ENCODE measurements at regions not wholly inside any gene's neighbourhood (a gene's known extent, or its start where the extent isn't known, plus 50 kb on each side); places are given as distances from the start of the nearest gene placed in this dataset.

DNA sequence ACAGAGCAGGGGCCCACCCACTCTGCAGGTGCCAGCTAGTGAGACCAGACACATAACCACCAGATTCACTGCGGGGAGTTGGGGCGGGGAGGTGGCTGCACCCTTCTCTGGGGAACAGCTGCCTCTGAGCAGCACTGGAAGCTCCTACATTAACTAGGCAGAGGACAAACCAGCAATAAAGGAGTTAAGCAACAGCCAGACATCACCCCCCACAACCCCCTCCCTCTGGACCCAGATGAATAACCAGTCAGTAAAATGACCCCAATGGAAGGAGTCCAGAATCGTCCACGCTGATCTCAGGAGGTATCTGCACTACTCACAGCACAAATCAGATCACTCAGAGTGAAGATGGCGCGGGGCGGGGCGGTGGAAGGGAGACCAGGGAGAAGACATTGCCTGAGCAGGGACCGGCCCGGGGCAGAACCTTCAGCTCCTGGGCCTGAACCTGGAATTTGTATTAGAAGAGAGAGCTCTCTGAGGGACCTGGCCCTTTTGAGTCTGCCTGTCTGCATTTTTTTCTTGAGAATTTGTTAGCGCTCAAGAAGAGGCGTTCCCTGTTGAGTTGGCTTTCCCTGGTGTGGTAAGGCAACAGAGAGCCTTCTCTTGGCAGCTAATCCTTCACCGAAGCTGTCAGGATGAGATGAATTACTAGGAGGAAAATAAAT, 125.5 kb upstream of the NCAM1 start:
- Histone ChIP-seq H3K4me3 (ENCODE audit: low read depth in 1 of 2, low read length in 2 of 2) (no peak overlapping the region), H3K4me1 (ENCODE audit: control insufficient read depth in 2 of 2, insufficient read depth in 2 of 2, low read length in 1 of 2) (peaks cover 0 to 2% of the 10 kb centered on the region in 2 donors), H3K36me3 (ENCODE audit: control insufficient read depth in 2 of 2, insufficient read depth in 2 of 2, low read length in 1 of 2) (no peaks in the 10 kb centered on the region), H3K27me3 (ENCODE audit: control insufficient read depth in 1 of 2, insufficient read depth in 2 of 2, low read length in 2 of 2) (peaks cover 0 to 2% of the 10 kb centered on the region in 2 donors), H3K27ac (ENCODE audit: low read depth in 2 of 2, low read length in 1 of 2) (no peak overlapping the region), H3K9me3 (ENCODE audit: control insufficient read depth in 2 of 2, insufficient read depth in 1 of 2, low read depth in 1 of 2, low read length in 1 of 2) (no peaks in the 10 kb centered on the region)
- 80 to 83% methylated on average over 13 of the region's 13 CpGs for WGBS, 2 donors

DNA sequence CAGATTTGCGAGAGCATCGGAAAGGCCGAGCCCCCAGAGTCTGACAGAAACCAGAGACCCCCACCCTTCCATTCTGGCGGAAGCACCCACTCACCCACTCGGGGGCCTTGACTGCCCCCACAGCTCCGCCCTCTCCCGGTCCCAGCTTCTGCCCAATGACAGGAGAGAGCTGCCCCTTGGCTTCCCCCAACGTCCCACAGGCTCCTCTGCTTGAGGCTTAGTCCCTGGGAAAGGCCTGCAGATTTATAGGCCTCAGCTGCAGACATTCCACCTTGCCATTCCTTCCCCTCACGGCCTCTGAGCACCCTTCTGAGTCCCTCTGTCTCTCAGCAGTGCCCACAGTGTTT, 125.0 kb upstream of the NCAM1 start:
- peaks cover 0 to 2% of the 10 kb centered on the region in 2 donors for H3K27me3 ChIP-seq (ENCODE audit: control insufficient read depth in 1 of 2, insufficient read depth in 2 of 2, low read length in 2 of 2)
- no peak overlapping the region for H3K4me3 ChIP-seq (ENCODE audit: low read depth in 1 of 2, low read length in 2 of 2)
- no peaks in the 10 kb centered on the region for H3K36me3 ChIP-seq (ENCODE audit: control insufficient read depth in 2 of 2, insufficient read depth in 2 of 2, low read length in 1 of 2)
- no peaks in the 10 kb centered on the region for H3K9me3 ChIP-seq (ENCODE audit: control insufficient read depth in 2 of 2, insufficient read depth in 1 of 2, low read depth in 1 of 2, low read length in 1 of 2)
- 78 to 86% methylated on average over 9 of the region's 9 CpGs for WGBS, 2 donors
- H3K27ac ChIP-seq (ENCODE audit: low read depth in 2 of 2, low read length in 1 of 2) = no peak overlapping the region
- H3K4me1 ChIP-seq (ENCODE audit: control insufficient read depth in 2 of 2, insufficient read depth in 2 of 2, low read length in 1 of 2) = peaks cover 0 to 2% of the 10 kb centered on the region in 2 donors

DNA sequence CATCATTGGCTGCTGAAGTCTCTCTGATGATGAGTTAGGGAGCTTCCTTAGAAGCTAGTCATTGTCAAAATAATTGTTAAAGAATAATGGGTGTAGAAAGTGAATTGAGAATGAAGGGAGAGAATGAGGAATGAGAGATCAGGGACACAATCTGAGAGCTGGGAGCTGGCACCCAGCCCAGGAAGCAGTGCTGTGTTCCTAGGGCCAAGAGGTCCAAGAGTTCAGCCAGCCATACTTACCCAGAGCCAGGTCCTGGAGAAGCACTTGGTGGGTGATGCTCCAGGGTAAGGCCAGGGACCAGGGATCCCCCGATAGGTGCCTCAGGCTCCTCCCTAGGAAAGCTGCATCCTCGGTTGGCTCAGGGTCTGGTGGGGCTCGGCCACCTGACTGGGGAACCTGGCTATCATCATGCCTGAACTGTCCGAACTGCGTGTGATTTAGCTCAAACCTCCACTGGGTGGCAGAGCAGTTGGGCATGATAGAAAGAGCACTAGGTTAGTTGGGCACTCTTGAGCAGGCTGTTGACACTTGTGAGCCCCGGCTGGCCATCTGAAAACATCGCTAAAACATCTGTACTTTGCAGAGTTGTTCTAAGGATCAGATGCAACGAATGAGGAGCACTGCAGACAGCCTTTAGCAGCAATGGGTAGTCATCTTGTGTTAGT, 123.9 kb upstream of the NCAM1 start:
- Histone ChIP-seq H3K27ac (ENCODE audit: low read depth in 2 of 2, low read length in 1 of 2) (no peak overlapping the region), H3K4me1 (ENCODE audit: control insufficient read depth in 2 of 2, insufficient read depth in 2 of 2, low read length in 1 of 2) (no peaks in the 10 kb centered on the region), H3K36me3 (ENCODE audit: control insufficient read depth in 2 of 2, insufficient read depth in 2 of 2, low read length in 1 of 2) (no peaks in the 10 kb centered on the region), H3K4me3 (ENCODE audit: low read depth in 1 of 2, low read length in 2 of 2) (no peak overlapping the region), H3K9me3 (ENCODE audit: control insufficient read depth in 2 of 2, insufficient read depth in 1 of 2, low read depth in 1 of 2, low read length in 1 of 2) (no peaks in the 10 kb centered on the region), H3K27me3 (ENCODE audit: control insufficient read depth in 1 of 2, insufficient read depth in 2 of 2, low read length in 2 of 2) (peaks cover 0 to 2% of the 10 kb centered on the region in 2 donors)
- WGBS, 2 donors = 77 to 78% methylated on average over 8 of the region's 8 CpGs

GRCh38 chr11:112839051-112839450, 122.2 kb upstream of the NCAM1 start:
- Histone ChIP-seq H3K9me3 (ENCODE audit: control insufficient read depth in 2 of 2, insufficient read depth in 1 of 2, low read depth in 1 of 2, low read length in 1 of 2) (no peaks in the 10 kb centered on the region), H3K27me3 (ENCODE audit: control insufficient read depth in 1 of 2, insufficient read depth in 2 of 2, low read length in 2 of 2) (peaks cover 0 to 2% of the 10 kb centered on the region in 2 donors), H3K36me3 (ENCODE audit: control insufficient read depth in 2 of 2, insufficient read depth in 2 of 2, low read length in 1 of 2) (no peaks in the 10 kb centered on the region), H3K27ac (ENCODE audit: low read depth in 2 of 2, low read length in 1 of 2) (no peak overlapping the region), H3K4me3 (ENCODE audit: low read depth in 1 of 2, low read length in 2 of 2) (no peak overlapping the region), H3K4me1 (ENCODE audit: control insufficient read depth in 2 of 2, insufficient read depth in 2 of 2, low read length in 1 of 2) (no peaks in the 10 kb centered on the region)
- 78 to 81% methylated on average over 3 of the region's 3 CpGs for WGBS, 2 donors

- H3K4me3 ChIP-seq (ENCODE audit: low read depth in 1 of 2, low read length in 2 of 2) = no peak overlapping the region
- H3K36me3 ChIP-seq (ENCODE audit: control insufficient read depth in 2 of 2, insufficient read depth in 2 of 2, low read length in 1 of 2) = no peaks in the 10 kb centered on the region
- no peaks in the 10 kb centered on the region for H3K9me3 ChIP-seq (ENCODE audit: control insufficient read depth in 2 of 2, insufficient read depth in 1 of 2, low read depth in 1 of 2, low read length in 1 of 2)
- WGBS, 2 donors = 39 to 43% methylated on average over 3 of the region's 3 CpGs
- no peaks in the 10 kb centered on the region for H3K4me1 ChIP-seq (ENCODE audit: control insufficient read depth in 2 of 2, insufficient read depth in 2 of 2, low read length in 1 of 2)
- H3K27me3 ChIP-seq (ENCODE audit: control insufficient read depth in 1 of 2, insufficient read depth in 2 of 2, low read length in 2 of 2) = no peaks in the 10 kb centered on the region
- H3K27ac ChIP-seq (ENCODE audit: low read depth in 2 of 2, low read length in 1 of 2) = no peak overlapping the region
These were observed 119.5 kb upstream of the NCAM1 start for GRCh38 chr11:112841729-112842128.

GRCh38 chr11:112842151-112842550, 119.1 kb upstream of the NCAM1 start:
- Histone ChIP-seq H3K27me3 (ENCODE audit: control insufficient read depth in 1 of 2, insufficient read depth in 2 of 2, low read length in 2 of 2) (no peaks in the 10 kb centered on the region), H3K27ac (ENCODE audit: low read depth in 2 of 2, low read length in 1 of 2) (no peak overlapping the region), H3K4me1 (ENCODE audit: control insufficient read depth in 2 of 2, insufficient read depth in 2 of 2, low read length in 1 of 2) (no peaks in the 10 kb centered on the region), H3K4me3 (ENCODE audit: low read depth in 1 of 2, low read length in 2 of 2) (no peak overlapping the region), H3K9me3 (ENCODE audit: control insufficient read depth in 2 of 2, insufficient read depth in 1 of 2, low read depth in 1 of 2, low read length in 1 of 2) (no peaks in the 10 kb centered on the region), H3K36me3 (ENCODE audit: control insufficient read depth in 2 of 2, insufficient read depth in 2 of 2, low read length in 1 of 2) (no peaks in the 10 kb centered on the region)
- WGBS, 2 donors = 83 to 86% methylated on average over 4 of the region's 4 CpGs

DNA sequence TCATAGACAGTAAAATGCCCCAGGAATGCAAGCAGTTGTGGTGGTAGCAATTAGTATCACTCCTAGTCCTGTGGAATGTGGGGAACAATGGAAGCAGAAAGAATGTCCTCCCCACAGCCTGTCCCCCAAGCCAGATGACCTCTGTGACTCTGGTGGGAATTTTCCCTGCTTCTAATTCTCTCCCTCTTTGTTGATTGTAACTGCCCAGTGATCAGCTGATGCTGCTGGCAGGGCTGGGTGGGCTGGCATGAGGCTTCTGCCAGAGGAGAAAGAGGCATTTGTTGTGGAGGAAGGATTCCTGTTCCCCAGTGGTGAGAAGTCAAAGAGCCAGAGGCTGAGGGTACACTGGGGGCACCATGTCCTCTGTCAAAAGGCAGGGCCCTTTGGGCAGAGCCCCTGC, 116.7 kb upstream of the NCAM1 start:
- Histone ChIP-seq H3K36me3 (ENCODE audit: control insufficient read depth in 2 of 2, insufficient read depth in 2 of 2, low read length in 1 of 2) (no peaks in the 10 kb centered on the region), H3K4me1 (ENCODE audit: control insufficient read depth in 2 of 2, insufficient read depth in 2 of 2, low read length in 1 of 2) (no peaks in the 10 kb centered on the region), H3K27me3 (ENCODE audit: control insufficient read depth in 1 of 2, insufficient read depth in 2 of 2, low read length in 2 of 2) (no peaks in the 10 kb centered on the region), H3K4me3 (ENCODE audit: low read depth in 1 of 2, low read length in 2 of 2) (no peak overlapping the region), H3K27ac (ENCODE audit: low read depth in 2 of 2, low read length in 1 of 2) (no peak overlapping the region), H3K9me3 (ENCODE audit: control insufficient read depth in 2 of 2, insufficient read depth in 1 of 2, low read depth in 1 of 2, low read length in 1 of 2) (no peaks in the 10 kb centered on the region)

GRCh38 chr11:112847568-112847967, 113.7 kb upstream of the NCAM1 start:
- no peaks in the 10 kb centered on the region for H3K27me3 ChIP-seq (ENCODE audit: control insufficient read depth in 1 of 2, insufficient read depth in 2 of 2, low read length in 2 of 2)
- no peaks in the 10 kb centered on the region for H3K4me1 ChIP-seq (ENCODE audit: control insufficient read depth in 2 of 2, insufficient read depth in 2 of 2, low read length in 1 of 2)
- no peak overlapping the region for H3K27ac ChIP-seq (ENCODE audit: low read depth in 2 of 2, low read length in 1 of 2)
- no peaks in the 10 kb centered on the region for H3K9me3 ChIP-seq (ENCODE audit: control insufficient read depth in 2 of 2, insufficient read depth in 1 of 2, low read depth in 1 of 2, low read length in 1 of 2)
- H3K36me3 ChIP-seq (ENCODE audit: control insufficient read depth in 2 of 2, insufficient read depth in 2 of 2, low read length in 1 of 2) = no peaks in the 10 kb centered on the region
- H3K4me3 ChIP-seq (ENCODE audit: low read depth in 1 of 2, low read length in 2 of 2) = no peak overlapping the region
- 94 to 95% methylated on average over 4 of the region's 4 CpGs for WGBS, 2 donors

DNA sequence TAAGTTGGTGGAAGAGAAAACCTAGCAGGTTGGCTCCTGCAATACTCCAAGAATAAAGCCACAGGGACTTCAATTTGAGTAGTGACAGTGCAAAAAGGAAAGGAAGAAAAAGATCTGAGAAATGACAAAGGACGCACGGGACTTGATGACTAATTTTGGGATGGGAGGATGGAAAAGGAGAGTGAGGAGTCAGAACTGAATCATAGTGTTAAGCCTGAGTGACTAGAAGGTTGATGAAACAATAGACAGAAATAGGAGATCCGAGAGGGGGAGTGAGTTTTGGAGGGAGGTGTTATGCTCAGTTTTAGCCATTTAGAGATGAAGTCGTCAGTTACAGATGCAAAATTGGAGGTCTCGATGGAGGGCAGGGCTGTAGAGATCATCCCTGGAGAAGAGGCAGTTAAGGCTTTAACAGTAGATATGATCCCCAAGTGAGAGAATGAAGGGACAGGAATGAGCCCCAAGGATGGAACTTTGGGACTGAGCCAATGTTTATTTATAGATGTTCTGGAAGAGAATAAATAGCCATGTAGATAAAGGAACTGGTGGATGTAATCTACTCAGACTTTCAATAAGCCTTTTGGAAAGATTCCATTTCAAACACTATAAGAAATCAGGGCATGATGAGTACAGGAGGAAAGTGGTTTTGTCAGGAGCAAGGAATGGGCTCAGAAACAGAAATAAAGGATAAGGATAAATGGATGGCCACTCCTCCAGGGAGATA, 108.9 kb upstream of the NCAM1 start:
- no peak overlapping the region for H3K27ac ChIP-seq (ENCODE audit: low read depth in 2 of 2, low read length in 1 of 2)
- 58 to 67% methylated on average over 5 of the region's 5 CpGs for WGBS, 2 donors
- no peaks in the 10 kb centered on the region for H3K36me3 ChIP-seq (ENCODE audit: control insufficient read depth in 2 of 2, insufficient read depth in 2 of 2, low read length in 1 of 2)
- H3K4me1 ChIP-seq (ENCODE audit: control insufficient read depth in 2 of 2, insufficient read depth in 2 of 2, low read length in 1 of 2) = no peaks in the 10 kb centered on the region
- no peak overlapping the region for H3K4me3 ChIP-seq (ENCODE audit: low read depth in 1 of 2, low read length in 2 of 2)
- no peaks in the 10 kb centered on the region for H3K9me3 ChIP-seq (ENCODE audit: control insufficient read depth in 2 of 2, insufficient read depth in 1 of 2, low read depth in 1 of 2, low read length in 1 of 2)
- H3K27me3 ChIP-seq (ENCODE audit: control insufficient read depth in 1 of 2, insufficient read depth in 2 of 2, low read length in 2 of 2) = no peaks in the 10 kb centered on the region

Data from esophagus (tissue), 2 donors.